ENCODE measurements at regions not wholly inside any gene's neighbourhood (a gene's known extent, or its start where the extent isn't known, plus 50 kb on each side); places are given as distances from the start of the nearest gene placed in this dataset.

DNA sequence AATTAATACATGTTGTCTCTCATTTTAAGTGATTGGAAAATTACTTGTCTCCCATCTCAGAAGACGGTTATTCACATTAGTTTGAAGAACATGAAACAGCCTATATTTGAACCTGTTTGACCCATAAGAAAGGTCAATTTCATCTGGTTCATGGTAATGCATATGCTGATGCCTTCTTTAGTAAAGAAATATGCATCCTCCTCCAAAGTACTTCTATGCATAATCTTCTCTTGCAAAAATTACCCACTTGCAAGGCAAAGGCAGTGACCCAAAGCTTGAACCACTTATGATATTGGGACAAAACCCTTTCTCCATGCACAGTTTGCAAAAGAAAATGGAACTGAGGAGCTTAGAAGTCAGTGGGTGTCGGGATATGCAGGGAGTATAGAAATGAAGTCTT, 65.4 kb upstream of the IRX1 start:
- no peak for TF ChIP-seq REST (IDR thresholded peaks at IDR 0.05; ENCODE audit: unreplicated experiment)
- no peak for TF ChIP-seq CTCF (conservative IDR thresholded peaks at IDR 0.05; ENCODE audit: low read depth in 2 of 2)
- no peak for TF ChIP-seq STAT1 (IDR thresholded peaks at IDR 0.05; ENCODE audit: unreplicated experiment)
- no peak for TF ChIP-seq EZH2 (IDR thresholded peaks at IDR 0.05; ENCODE audit: low read depth, unreplicated experiment)
- no peak for TF ChIP-seq POLR2AphosphoS5 (IDR thresholded peaks at IDR 0.05; ENCODE audit: low read depth)
- no peak for TF ChIP-seq EZH2phosphoT487 (IDR thresholded peaks at IDR 0.05; ENCODE audit: unreplicated experiment)
- no peak for TF ChIP-seq ZNF331 (CRISPR knock-in tag; IDR thresholded peaks at IDR 0.05; ENCODE audit: low read depth)
- TF ChIP-seq ZNF114 (CRISPR knock-in tag; IDR thresholded peaks at IDR 0.05) = no peak
- TF ChIP-seq CREB1 (CRISPR knock-in tag; IDR thresholded peaks at IDR 0.05; ENCODE audit: low read depth) = no peak
